ENCODE measurements at regions not wholly inside any gene's neighbourhood (a gene's known extent, or its start where the extent isn't known, plus 50 kb on each side); places are given as distances from the start of the nearest gene placed in this dataset.

GRCh38 chr10:7507887-7508726 lies 97.3 kb upstream of the SFMBT2 start:
- FAIRE-seq (no peak), DNase-seq (ENCODE audit: low spot score) (no peak), ATAC-seq (peak; percentile 28; the same call in 1 of the 3 replicates)
- 16% methylated on average over 13 of the region's 13 CpGs for WGBS (ENCODE audit: low lambda C conversion rate)
- Histone ChIP-seq H4K20me1 (ENCODE audit: insufficient read depth, low read length) (no peaks in the 10 kb centered on the region), H3K4me1 (ENCODE audit: insufficient read depth, low read length) (peaks cover 24% of the 10 kb centered on the region), H2AFZ (ENCODE audit: low read length) (no peak overlapping the region), H3K79me2 (ENCODE audit: insufficient read depth, low read length) (no peaks in the 10 kb centered on the region), H3K9me3 (ENCODE audit: low read length) (no peaks in the 10 kb centered on the region), H3K4me3 (replicated peaks in 1 of 3; ENCODE audit: insufficient read depth in 1 of 3, low read depth in 2 of 3, low read length in 3 of 3) (no peak overlapping the region), H3K27me3 (ENCODE audit: control insufficient read depth in 1 of 2, insufficient read depth in 2 of 2, low read length in 2 of 2) (peaks cover 0 to 8% of the 10 kb centered on the region in 2 experiments; a peak in 2 of 5 replicates), H3K27ac (ENCODE audit: extremely low read length, insufficient read depth, low read length) (no peak overlapping the region), H3K36me3 (replicated peaks in 1 of 2; ENCODE audit: control insufficient read depth in 1 of 2, insufficient read depth in 2 of 2, low read length in 2 of 2) (no peaks in the 10 kb centered on the region), H3K4me2 (ENCODE audit: low read depth, low read length) (no peak overlapping the region), H3K9ac (ENCODE audit: insufficient read depth, low read depth, low read length) (no peak overlapping the region)
- no peak for TF ChIP-seq SAP130 (CRISPR knock-in tag; IDR thresholded peaks at IDR 0.05; ENCODE audit: low read depth)
- BruUV-seq (replicated peaks) = no TSS peak
- in situ Hi-C loops (cut with HindIII; ENCODE audit: extremely low pct_ligation_motif_present, low pct_unique_long_range_greater_than_20kb) = no loop called here
- intact Hi-C loops (cut with micrococcal nuclease; ENCODE audit: unreplicated experiment) = no loop called here
- ChIA-PET POLR2A (no interaction called here), CTCF (ENCODE audit: low intra/inter-chr PET ratio, low total read pairs) (no interaction called here)

GRCh38 chr10:7506571-7506970 lies 95.7 kb upstream of the SFMBT2 start:
- Histone ChIP-seq H3K36me3 (replicated peaks in 1 of 2; ENCODE audit: control insufficient read depth in 1 of 2, insufficient read depth in 2 of 2, low read length in 2 of 2) (no peaks in the 10 kb centered on the region), H3K4me2 (ENCODE audit: low read depth, low read length) (no peak overlapping the region), H3K27ac (ENCODE audit: extremely low read length, insufficient read depth, low read length) (no peak overlapping the region), H3K4me1 (ENCODE audit: insufficient read depth, low read length) (peaks cover 20% of the 10 kb centered on the region), H3K9ac (ENCODE audit: insufficient read depth, low read depth, low read length) (no peak overlapping the region), H3K4me3 (replicated peaks in 1 of 3; ENCODE audit: insufficient read depth in 1 of 3, low read depth in 2 of 3, low read length in 3 of 3) (no peak overlapping the region), H3K27me3 (ENCODE audit: control insufficient read depth in 1 of 2, insufficient read depth in 2 of 2, low read length in 2 of 2) (peaks cover 0 to 8% of the 10 kb centered on the region in 2 experiments; a peak in 2 of 5 replicates), H3K79me2 (ENCODE audit: insufficient read depth, low read length) (no peaks in the 10 kb centered on the region), H4K20me1 (ENCODE audit: insufficient read depth, low read length) (no peaks in the 10 kb centered on the region), H3K9me3 (ENCODE audit: low read length) (no peaks in the 10 kb centered on the region), H2AFZ (ENCODE audit: low read length) (no peak overlapping the region)
- DNase-seq (ENCODE audit: low spot score) = no peak
- peak; percentile 67 for ATAC-seq
- in situ Hi-C loops (cut with HindIII; ENCODE audit: extremely low pct_ligation_motif_present, low pct_unique_long_range_greater_than_20kb) (no loop called here), intact Hi-C loops (cut with micrococcal nuclease; ENCODE audit: unreplicated experiment) (no loop called here)
- no peak for FAIRE-seq
- 18% methylated on average over 3 of the region's 3 CpGs for WGBS (ENCODE audit: low lambda C conversion rate)
- BruUV-seq (replicated peaks) = no TSS peak
- ChIA-PET POLR2A (no interaction called here), CTCF (ENCODE audit: low intra/inter-chr PET ratio, low total read pairs) (no interaction called here)
- TF ChIP-seq RXRB (CRISPR knock-in tag; IDR thresholded peaks at IDR 0.05; ENCODE audit: borderline replicate concordance) (no peak), REL (CRISPR knock-in tag; conservative IDR thresholded peaks at IDR 0.05) (no peak), HIVEP1 (CRISPR knock-in tag; IDR thresholded peaks at IDR 0.05) (no peak), ZNF777 (CRISPR knock-in tag; IDR thresholded peaks at IDR 0.05) (no peak), DNMT1 (CRISPR knock-in tag; IDR thresholded peaks at IDR 0.05) (no peak), ZNF414 (CRISPR knock-in tag; IDR thresholded peaks at IDR 0.05) (no peak), TBP (CRISPR knock-in tag; IDR thresholded peaks at IDR 0.05) (no peak), ZNF235 (CRISPR knock-in tag; IDR thresholded peaks at IDR 0.05; ENCODE audit: borderline replicate concordance) (no peak), BRF2 (CRISPR knock-in tag; IDR thresholded peaks at IDR 0.05) (no peak), ZBTB7B (CRISPR knock-in tag; IDR thresholded peaks at IDR 0.05) (no peak), LCORL (IDR thresholded peaks at IDR 0.05) (no peak), LCORL (CRISPR knock-in tag; IDR thresholded peaks at IDR 0.05) (no peak), SP140L (CRISPR knock-in tag; IDR thresholded peaks at IDR 0.05; ENCODE audit: borderline replicate concordance) (no peak), ZNF564 (CRISPR knock-in tag; IDR thresholded peaks at IDR 0.05) (no peak), ZBTB14 (CRISPR knock-in tag; IDR thresholded peaks at IDR 0.05) (no peak), ZNF567 (CRISPR knock-in tag; IDR thresholded peaks at IDR 0.05; ENCODE audit: borderline replicate concordance) (no peak)

All from HepG2 (cell line).